ENCODE measurements at regions not wholly inside any gene's neighbourhood (a gene's known extent, or its start where the extent isn't known, plus 50 kb on each side); places are given as distances from the start of the nearest gene placed in this dataset.

DNA sequence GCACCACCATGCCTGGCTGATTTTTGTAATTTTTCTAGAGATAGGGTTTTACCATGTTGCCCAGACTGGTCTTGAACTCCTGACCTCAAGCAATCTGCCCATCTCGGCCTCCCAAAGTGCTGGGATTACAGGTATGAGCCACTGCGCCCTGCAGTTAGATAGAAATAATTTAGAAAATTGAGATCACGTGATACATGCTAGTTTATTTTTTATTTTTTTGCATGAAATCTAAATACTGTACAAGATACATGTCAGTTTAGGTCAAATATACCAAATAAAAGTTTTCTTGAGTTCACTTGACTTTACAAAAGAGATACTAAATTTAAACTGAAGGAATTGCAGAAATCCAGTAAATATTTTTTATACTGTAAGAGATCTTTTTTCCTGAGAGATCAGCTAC, 304.2 kb downstream of the YTHDC2 start:
- H2AK5ac ChIP-seq (ENCODE audit: low read depth, low read length) = no peak overlapping the region
- no peak for DNase-seq
- no peak overlapping the region for H3K9ac ChIP-seq (ENCODE audit: low read depth, low read length)
- no peaks in the 10 kb centered on the region for H3K79me1 ChIP-seq (ENCODE audit: low read depth in 1 of 2, low read length in 2 of 2)
- ChIA-PET CTCF (interaction anchor here (0.7 kb wide), 1 partner anchor 1444 kb away, joined by 3 read pairs; no protein-coding TSS in a partner anchor), POLR2A (ENCODE audit: unreplicated experiment) (no interaction called here)
- H2AFZ ChIP-seq (replicated peaks; ENCODE audit: low read length, poor library complexity) = no peak overlapping the region
- intact Hi-C loops (cut with micrococcal nuclease) (no loop called here), dilution Hi-C loops (cut with HindIII; ENCODE audit: low sequenced_read_pairs, unreplicated experiment) (no loop called here), in situ Hi-C loops (cut with MboI; ENCODE audit: low sequenced_read_pairs) (no loop called here)
- no peak overlapping the region for H3K4ac ChIP-seq (ENCODE audit: low read depth, low read length)
- H3K4me3 ChIP-seq (ENCODE audit: insufficient read depth, low read depth, low read length) = no peak overlapping the region
- no peaks in the 10 kb centered on the region for H3K9me3 ChIP-seq (ENCODE audit: control insufficient read depth, insufficient read depth, low read length)
- no peaks in the 10 kb centered on the region for H4K20me1 ChIP-seq (ENCODE audit: insufficient read depth, low read length)
- H4K8ac ChIP-seq (ENCODE audit: low read depth in 2 of 2, low read length in 2 of 2) = no peak overlapping the region
- no peak overlapping the region for H4K5ac ChIP-seq (ENCODE audit: low read depth, low read length)
- no peak overlapping the region for H2BK5ac ChIP-seq (ENCODE audit: low read depth, low read length, poor library complexity, severe bottlenecking)
- ATAC-seq (ENCODE audit: low read depth) = no peak
- WGBS, 2 experiments (ENCODE audit: extremely low coverage in 2 of 2, insufficient read length in 1 of 2) = no CpG with 5 or more reads among the region's 3 CpGs
- H3K23ac ChIP-seq (ENCODE audit: low read depth, low read length) = no peak overlapping the region
- H3K14ac ChIP-seq (replicated peaks; ENCODE audit: low read depth, low read length) = no peak overlapping the region
- H2AK9ac ChIP-seq (replicated peaks; ENCODE audit: low read depth, low read length, poor library complexity) = no peak overlapping the region
- H3K27me3 ChIP-seq (ENCODE audit: control insufficient read depth, insufficient read depth, low read length) = no peaks in the 10 kb centered on the region
- H2BK120ac ChIP-seq (ENCODE audit: low read depth, low read length) = no peak overlapping the region
- no peak overlapping the region for H4K91ac ChIP-seq (ENCODE audit: insufficient read depth, low read depth, low read length)
- H2BK15ac ChIP-seq (ENCODE audit: low read depth, low read length) = no peak overlapping the region
- H3K9me1 ChIP-seq (ENCODE audit: insufficient read depth, low read length) = no peaks in the 10 kb centered on the region
- no peak overlapping the region for H3K27ac ChIP-seq (ENCODE audit: insufficient read depth, low read length)
- no peaks in the 10 kb centered on the region for H3K36me3 ChIP-seq (ENCODE audit: control insufficient read depth, insufficient read depth, low read length)
- H3K56ac ChIP-seq (ENCODE audit: extremely low read depth, insufficient read depth, low read length) = no peak overlapping the region
- H2BK20ac ChIP-seq (ENCODE audit: low read depth, low read length) = no peak overlapping the region
- no TSS peak for BruUV-seq (replicated peaks)
- no peak overlapping the region for H3K18ac ChIP-seq (ENCODE audit: low read depth, low read length)
- TF ChIP-seq CHD1 (IDR thresholded peaks at IDR 0.05; ENCODE audit: low read depth, low read length) (no peak), MXI1 (IDR thresholded peaks at IDR 0.05; ENCODE audit: borderline replicate concordance, low read depth, low read length) (no peak), RFX5 (IDR thresholded peaks at IDR 0.05; ENCODE audit: low read depth, low read length) (no peak), SMC3 (IDR thresholded peaks at IDR 0.05; ENCODE audit: low read depth, low read length) (no peak), RAD21 (IDR thresholded peaks at IDR 0.05; ENCODE audit: low read length) (no peak), CEBPB (IDR thresholded peaks at IDR 0.05; ENCODE audit: low read depth, low read length) (no peak), FOS (IDR thresholded peaks at IDR 0.05; ENCODE audit: low read depth, low read length) (no peak), BHLHE40 (IDR thresholded peaks at IDR 0.05; ENCODE audit: low read depth, low read length) (no peak), MAZ (IDR thresholded peaks at IDR 0.05; ENCODE audit: borderline replicate concordance, low read depth, low read length) (no peak), NFE2L2 (IDR thresholded peaks at IDR 0.05; ENCODE audit: low read depth, low read length) (no peak), MAFK (IDR thresholded peaks at IDR 0.05; ENCODE audit: low read depth, low read length) (no peak)
- TF ChIP-seq, protein P1, sequence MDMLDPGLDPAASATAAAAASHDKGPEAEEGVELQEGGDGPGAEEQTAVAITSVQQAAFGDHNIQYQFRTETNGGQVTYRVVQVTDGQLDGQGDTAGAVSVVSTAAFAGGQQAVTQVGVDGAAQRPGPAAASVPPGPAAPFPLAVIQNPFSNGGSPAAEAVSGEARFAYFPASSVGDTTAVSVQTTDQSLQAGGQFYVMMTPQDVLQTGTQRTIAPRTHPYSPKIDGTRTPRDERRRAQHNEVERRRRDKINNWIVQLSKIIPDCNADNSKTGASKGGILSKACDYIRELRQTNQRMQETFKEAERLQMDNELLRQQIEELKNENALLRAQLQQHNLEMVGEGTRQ (IDR thresholded peaks at IDR 0.05; ENCODE audit: low read depth, low read length) = no peak
- TF ChIP-seq, protein P2, sequence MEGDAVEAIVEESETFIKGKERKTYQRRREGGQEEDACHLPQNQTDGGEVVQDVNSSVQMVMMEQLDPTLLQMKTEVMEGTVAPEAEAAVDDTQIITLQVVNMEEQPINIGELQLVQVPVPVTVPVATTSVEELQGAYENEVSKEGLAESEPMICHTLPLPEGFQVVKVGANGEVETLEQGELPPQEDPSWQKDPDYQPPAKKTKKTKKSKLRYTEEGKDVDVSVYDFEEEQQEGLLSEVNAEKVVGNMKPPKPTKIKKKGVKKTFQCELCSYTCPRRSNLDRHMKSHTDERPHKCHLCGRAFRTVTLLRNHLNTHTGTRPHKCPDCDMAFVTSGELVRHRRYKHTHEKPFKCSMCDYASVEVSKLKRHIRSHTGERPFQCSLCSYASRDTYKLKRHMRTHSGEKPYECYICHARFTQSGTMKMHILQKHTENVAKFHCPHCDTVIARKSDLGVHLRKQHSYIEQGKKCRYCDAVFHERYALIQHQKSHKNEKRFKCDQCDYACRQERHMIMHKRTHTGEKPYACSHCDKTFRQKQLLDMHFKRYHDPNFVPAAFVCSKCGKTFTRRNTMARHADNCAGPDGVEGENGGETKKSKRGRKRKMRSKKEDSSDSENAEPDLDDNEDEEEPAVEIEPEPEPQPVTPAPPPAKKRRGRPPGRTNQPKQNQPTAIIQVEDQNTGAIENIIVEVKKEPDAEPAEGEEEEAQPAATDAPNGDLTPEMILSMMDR (conservative IDR thresholded peaks at IDR 0.05; ENCODE audit: low read depth, low read length) = no peak
- TF ChIP-seq, protein P3, sequence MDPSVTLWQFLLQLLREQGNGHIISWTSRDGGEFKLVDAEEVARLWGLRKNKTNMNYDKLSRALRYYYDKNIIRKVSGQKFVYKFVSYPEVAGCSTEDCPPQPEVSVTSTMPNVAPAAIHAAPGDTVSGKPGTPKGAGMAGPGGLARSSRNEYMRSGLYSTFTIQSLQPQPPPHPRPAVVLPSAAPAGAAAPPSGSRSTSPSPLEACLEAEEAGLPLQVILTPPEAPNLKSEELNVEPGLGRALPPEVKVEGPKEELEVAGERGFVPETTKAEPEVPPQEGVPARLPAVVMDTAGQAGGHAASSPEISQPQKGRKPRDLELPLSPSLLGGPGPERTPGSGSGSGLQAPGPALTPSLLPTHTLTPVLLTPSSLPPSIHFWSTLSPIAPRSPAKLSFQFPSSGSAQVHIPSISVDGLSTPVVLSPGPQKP (IDR thresholded peaks at IDR 0.05; ENCODE audit: borderline replicate concordance, low read depth, low read length) = no peak
- no peaks in the 10 kb centered on the region for H3K4me1 ChIP-seq (ENCODE audit: control insufficient read depth, insufficient read depth, low read length)
- H3K4me2 ChIP-seq (ENCODE audit: low read depth, low read length) = no peak overlapping the region
